Loucy (cell line): ENCODE measurements at regions not wholly inside any gene's neighbourhood (a gene's known extent, or its start where the extent isn't known, plus 50 kb on each side); places are given as distances from the start of the nearest gene placed in this dataset.

Experiments
- H2AFZ ChIP-seq: fragments of 200-600 bp; sonication (generic); 2 replicates; pipeline ENCODE4 v1.6.0; 2016; ENCODE audit warnings: antibody characterized with exemption, mild to moderate bottlenecking, low read length, moderate library complexity
- H3F3A ChIP-seq: fragments of 200-600 bp; 2 replicates; pipeline ENCODE4 v1.6.0; 2016; ENCODE audit warnings: antibody characterized with exemption, low read depth, mild to moderate bottlenecking
- H3K27me3 ChIP-seq: fragments of 200-600 bp; sonication (generic); 2 replicates; pipeline ENCODE4 v1.6.1; 2014; ENCODE audit warnings: low read length, mild to moderate bottlenecking; ENCODE audit not compliant: insufficient read depth, poor library complexity, severe bottlenecking
- H3K36me3 ChIP-seq: fragments of 200-600 bp; sonication (generic); 2 replicates; pipeline ENCODE4 v1.6.1; 2016; ENCODE audit warnings: low read length; ENCODE audit not compliant: insufficient read depth
- H3K4me1 ChIP-seq: fragments of 200-600 bp; sonication (generic); 2 replicates; pipeline ENCODE4 v1.5.1; 2014; ENCODE audit warnings: low read length, mild to moderate bottlenecking; ENCODE audit not compliant: insufficient read depth, poor library complexity, severe bottlenecking
- H3K4me2 ChIP-seq: fragments of 200-600 bp; sonication (generic); 2 replicates; pipeline ENCODE4 v1.6.0; 2014; ENCODE audit warnings: antibody characterized with exemption, low read length, low read depth, mild to moderate bottlenecking; ENCODE audit not compliant: poor library complexity, severe bottlenecking
- H3K4me3 ChIP-seq: fragments of 200-600 bp; sonication (generic); 2 replicates; pipeline ENCODE4 v1.5.1; 2014; ENCODE audit warnings: low read length, mild to moderate bottlenecking, mixed read lengths; ENCODE audit not compliant: poor library complexity, severe bottlenecking
- H3K79me2 ChIP-seq: fragments of 200-600 bp; sonication (generic); 2 replicates; pipeline ENCODE4 v1.6.1; 2014; ENCODE audit warnings: low read length; ENCODE audit not compliant: insufficient read depth
- H3K9ac ChIP-seq: fragments of 200-600 bp; sonication (generic); 2 replicates; pipeline ENCODE4 v1.6.0; 2014; ENCODE audit warnings: mild to moderate bottlenecking, low read depth, low read length, moderate library complexity; ENCODE audit not compliant: poor library complexity, severe bottlenecking
- H3K9me2 ChIP-seq: fragments of 200-600 bp; sonication (generic); replicated peaks from 2 replicates; pipeline ENCODE4 v1.6.1; 2016; ENCODE audit warnings: low read depth, low read length, mixed read lengths
- H3K9me3 ChIP-seq: fragments of 200-600 bp; sonication (generic); 2 replicates; pipeline ENCODE4 v1.6.1; 2014; ENCODE audit warnings: mild to moderate bottlenecking, antibody characterized with exemption, low read length, low read depth; ENCODE audit not compliant: insufficient read depth
- H4K20me1 ChIP-seq: fragments of 200-600 bp; sonication (generic); 2 replicates; pipeline ENCODE4 v1.6.0; 2014; ENCODE audit warnings: antibody characterized with exemption, low read length, mild to moderate bottlenecking; ENCODE audit not compliant: insufficient read depth, poor library complexity, severe bottlenecking
- CTCF ChIP-seq: fragments of 200-600 bp; sonication (generic); conservative IDR thresholded peaks from 2 replicates; pipeline ENCODE4 v1.5.1; 2014; ENCODE audit warnings: mild to moderate bottlenecking, antibody characterized with exemption, low read length
- EZH2phosphoT487 ChIP-seq: fragments of 200-600 bp; IDR thresholded peaks from 2 replicates; pipeline ENCODE4 v1.6.1; 2018; ENCODE audit warnings: antibody characterized with exemption, mild to moderate bottlenecking, moderate library complexity, borderline replicate concordance

GRCh38 chr3:72149645-72150300, 364.8 kb upstream of the PROK2 start:
- Histone ChIP-seq H4K20me1 (no peaks in the 10 kb centered on the region), H2AFZ (no peak overlapping the region), H3K9me2 (no peaks in the 10 kb centered on the region), H3K36me3 (no peaks in the 10 kb centered on the region), H3K4me1 (no peaks in the 10 kb centered on the region), H3K79me2 (no peaks in the 10 kb centered on the region), H3K9me3 (no peaks in the 10 kb centered on the region; the same call in 1 of the 2 replicates), H3F3A (no peaks in the 10 kb centered on the region), H3K27me3 (no peaks in the 10 kb centered on the region), H3K9ac (no peak overlapping the region), H3K4me3 (no peak overlapping the region), H3K4me2 (no peak overlapping the region)
- no peak for TF ChIP-seq EZH2phosphoT487
- no peak for TF ChIP-seq CTCF

- H3K9me3 ChIP-seq: no peaks in the 10 kb centered on the region; the same call in 1 of the 2 replicates
- no peaks in the 10 kb centered on the region for H4K20me1 ChIP-seq
- H3K36me3 ChIP-seq: no peaks in the 10 kb centered on the region
- no peaks in the 10 kb centered on the region for H3F3A ChIP-seq
- H3K27me3 ChIP-seq: no peaks in the 10 kb centered on the region
- no peak overlapping the region for H3K4me2 ChIP-seq
- TF ChIP-seq CTCF (no peak), EZH2phosphoT487 (no peak)
- H3K4me3 ChIP-seq: no peak overlapping the region
- H3K79me2 ChIP-seq: no peaks in the 10 kb centered on the region
- no peak overlapping the region for H2AFZ ChIP-seq
- H3K9ac ChIP-seq: no peak overlapping the region
- no peaks in the 10 kb centered on the region for H3K4me1 ChIP-seq
- H3K9me2 ChIP-seq: no peaks in the 10 kb centered on the region
Measured at GRCh38 chr3:72147600-72147999, 362.7 kb upstream of the PROK2 start.

GRCh38 chr3:72145506-72146380, 360.8 kb upstream of the PROK2 start:
- Histone ChIP-seq H4K20me1 (no peaks in the 10 kb centered on the region), H3K27me3 (no peaks in the 10 kb centered on the region), H3K9me2 (no peaks in the 10 kb centered on the region), H3K9me3 (no peaks in the 10 kb centered on the region; the same call in 1 of the 2 replicates), H3K79me2 (no peaks in the 10 kb centered on the region), H3K4me2 (no peak overlapping the region), H3K4me1 (no peaks in the 10 kb centered on the region), H2AFZ (no peak overlapping the region), H3K36me3 (no peaks in the 10 kb centered on the region), H3K4me3 (no peak overlapping the region), H3K9ac (no peak overlapping the region), H3F3A (no peaks in the 10 kb centered on the region)
- TF ChIP-seq EZH2phosphoT487 (no peak), CTCF (no peak)
